GM23248 (cell line): ENCODE measurements at regions not wholly inside any gene's neighbourhood (a gene's known extent, or its start where the extent isn't known, plus 50 kb on each side); places are given as distances from the start of the nearest gene placed in this dataset.

Experiments used
- EZH2 ChIP-seq: fragments of 200-600 bp; sonication (generic); IDR thresholded peaks from 2 replicates; pipeline ENCODE4 v1.6.1; 2018; ENCODE audit warnings: antibody characterized with exemption, mild to moderate bottlenecking; ENCODE audit not compliant: insufficient read depth, poor library complexity, severe bottlenecking
- EZH2phosphoT487 ChIP-seq: fragments of 200-600 bp; sonication (generic); IDR thresholded peaks from 2 replicates; pipeline ENCODE4 v1.6.1; 2018; ENCODE audit warnings: antibody characterized with exemption, moderate library complexity, mild to moderate bottlenecking, low read depth; ENCODE audit not compliant: insufficient read depth

DNA sequence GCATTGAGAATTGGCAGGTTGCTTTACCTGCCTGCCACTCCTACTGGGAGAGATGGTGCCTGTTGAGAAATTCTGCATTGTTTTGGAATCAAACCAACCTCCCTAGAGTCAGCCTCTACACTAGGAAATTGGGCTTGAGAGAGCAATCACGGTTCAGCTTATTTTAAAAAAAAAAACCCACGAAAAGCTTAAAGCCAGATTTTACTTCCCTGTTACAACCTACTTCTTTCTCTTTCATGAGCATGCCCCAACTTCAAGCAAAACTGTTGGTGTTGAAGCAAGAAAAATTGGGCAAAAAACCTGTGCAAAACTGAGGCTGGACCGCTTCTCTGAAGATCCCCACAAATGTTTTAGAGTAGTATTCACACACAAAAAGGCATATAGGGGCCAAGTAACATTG is 134.6 kb upstream of the ZEB2 start:
- no peak for TF ChIP-seq EZH2
- no peak for TF ChIP-seq EZH2phosphoT487
